ENCODE measurements at regions not wholly inside any gene's neighbourhood (a gene's known extent, or its start where the extent isn't known, plus 50 kb on each side); places are given as distances from the start of the nearest gene placed in this dataset.

DNA sequence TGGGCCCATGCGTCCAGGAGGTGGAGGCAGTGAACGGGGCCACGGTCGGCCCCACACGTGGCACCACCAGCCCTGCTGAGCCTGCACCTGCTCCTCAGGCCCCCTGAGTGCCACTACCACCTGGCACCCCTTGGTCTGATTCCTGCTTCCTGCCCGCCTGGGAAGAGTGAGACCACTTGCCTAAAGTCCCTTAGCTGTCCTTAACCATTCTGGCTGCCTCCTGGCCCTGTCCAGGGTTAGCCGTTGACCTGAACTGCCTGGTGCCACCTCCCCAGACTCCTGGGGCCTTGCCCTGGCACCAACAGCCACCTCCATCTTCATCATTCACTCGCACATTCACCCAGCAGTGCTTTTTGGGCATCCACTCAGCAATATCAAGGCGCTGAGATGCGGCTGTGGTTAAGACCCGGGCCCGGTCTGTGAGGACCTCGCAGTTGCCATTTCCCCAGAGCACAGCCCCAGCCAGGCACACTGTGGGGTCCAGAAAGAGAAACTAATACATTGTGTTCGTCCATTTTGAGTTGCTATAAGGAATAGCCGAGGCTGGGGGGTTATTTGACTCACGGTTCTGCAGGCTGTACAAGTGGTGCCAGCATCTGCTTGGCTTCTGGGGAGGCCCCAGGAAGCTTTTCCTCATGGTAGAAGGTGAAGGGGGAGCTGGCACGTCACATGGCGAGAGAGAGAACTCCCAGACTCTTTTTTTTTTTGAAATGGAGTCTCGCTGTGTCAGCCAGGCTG is 318.4 kb downstream of the SEC14L1 start:
- BruUV-seq (replicated peaks) = no TSS peak
- peaks cover 78% of the 10 kb centered on the region for H4K20me1 ChIP-seq (ENCODE audit: insufficient read depth, low read length)
- H3K4me1 ChIP-seq (ENCODE audit: insufficient read depth, low read length) = peaks cover 97% of the 10 kb centered on the region
- peaks cover 9 to 38% of the 10 kb centered on the region in 2 experiments for H3K36me3 ChIP-seq (replicated peaks in 1 of 2; ENCODE audit: control insufficient read depth in 1 of 2, insufficient read depth in 2 of 2, low read length in 2 of 2)
- DNase-seq (ENCODE audit: low spot score) = no peak
- in situ Hi-C loops (cut with HindIII; ENCODE audit: extremely low pct_ligation_motif_present, low pct_unique_long_range_greater_than_20kb) (no loop called here), intact Hi-C loops (cut with micrococcal nuclease; ENCODE audit: unreplicated experiment) (no loop called here)
- peaks cover 96% of the 10 kb centered on the region for H3K79me2 ChIP-seq (ENCODE audit: insufficient read depth, low read length)
- no peak overlapping the region; a peak in 1 of 6 replicates for H3K4me3 ChIP-seq (replicated peaks in 1 of 3; ENCODE audit: insufficient read depth in 1 of 3, low read depth in 2 of 3, low read length in 3 of 3)
- POLR2A ChIA-PET = interaction anchor here (0.6 to 4.0 kb wide), 7 partner anchors 9 to 180 kb away, joined by 3 to 91 read pairs (median 4); no protein-coding TSS in a partner anchor
- H3K27me3 ChIP-seq (ENCODE audit: control insufficient read depth in 1 of 2, insufficient read depth in 2 of 2, low read length in 2 of 2) = no peaks in the 10 kb centered on the region
- WGBS (ENCODE audit: low lambda C conversion rate) = 91% methylated on average over 16 of the region's 19 CpGs
- H3K9ac ChIP-seq (ENCODE audit: insufficient read depth, low read depth, low read length) = no peak overlapping the region
- peak overlapping the region; percentile 45 for H3K4me2 ChIP-seq (ENCODE audit: low read depth, low read length)
- no peaks in the 10 kb centered on the region for H3K9me3 ChIP-seq (ENCODE audit: low read length)
- no peak overlapping the region for H2AFZ ChIP-seq (ENCODE audit: low read length)
- FAIRE-seq = no peak
- no peak for ATAC-seq
- CTCF ChIA-PET (ENCODE audit: low intra/inter-chr PET ratio, low total read pairs) = no interaction called here
- H3K27ac ChIP-seq (ENCODE audit: extremely low read length, insufficient read depth, low read length) = peak overlapping the region; percentile 41
- TF ChIP-seq ZFX (CRISPR knock-in tag; IDR thresholded peaks at IDR 0.05; ENCODE audit: low read depth) (peak; percentile 3; the same call in 1 of the 2 replicates), JDP2 (CRISPR knock-in tag; IDR thresholded peaks at IDR 0.05; ENCODE audit: borderline replicate concordance) (no peak), SSRP1 (CRISPR knock-in tag; IDR thresholded peaks at IDR 0.05) (0 out of 2 replicates have a peak, but pooled peaks have one; percentile 24), ARID2 (CRISPR knock-in tag; IDR thresholded peaks at IDR 0.05; ENCODE audit: borderline replicate concordance) (no peak), MTF2 (CRISPR knock-in tag; IDR thresholded peaks at IDR 0.05; ENCODE audit: borderline replicate concordance) (0 out of 2 replicates have a peak, but pooled peaks have one; percentile 48), GABPB1 (CRISPR knock-in tag; IDR thresholded peaks at IDR 0.05) (0 out of 2 replicates have a peak, but pooled peaks have one; percentile 35), HHEX (CRISPR knock-in tag; IDR thresholded peaks at IDR 0.05) (no peak), TAF1 (CRISPR knock-in tag; IDR thresholded peaks at IDR 0.05) (0 out of 2 replicates have a peak, but pooled peaks have one; percentile 22), NRL (CRISPR knock-in tag; IDR thresholded peaks at IDR 0.05; ENCODE audit: borderline replicate concordance) (0 out of 2 replicates have a peak, but pooled peaks have one; percentile 31), HNRNPL (IDR thresholded peaks at IDR 0.05; ENCODE audit: low read depth, low read length) (peak; percentile 82; the same call in 1 of the 2 replicates), FOXO1 (CRISPR knock-in tag; IDR thresholded peaks at IDR 0.05) (peak; percentile 10; the same call in 1 of the 2 replicates), HNRNPLL (IDR thresholded peaks at IDR 0.05; ENCODE audit: low read depth, low read length, poor library complexity, severe bottlenecking) (peak; percentile 32), ZNF180 (CRISPR knock-in tag; IDR thresholded peaks at IDR 0.05; ENCODE audit: borderline replicate concordance, low read depth) (no peak), RBFOX2 (IDR thresholded peaks at IDR 0.05; ENCODE audit: low read depth, low read length) (peak; percentile 65), AGO2 (optimal IDR thresholded peaks at IDR 0.05; ENCODE audit: low read depth, low read length) (peak; percentile 92)
- TF ChIP-seq, protein P1, sequence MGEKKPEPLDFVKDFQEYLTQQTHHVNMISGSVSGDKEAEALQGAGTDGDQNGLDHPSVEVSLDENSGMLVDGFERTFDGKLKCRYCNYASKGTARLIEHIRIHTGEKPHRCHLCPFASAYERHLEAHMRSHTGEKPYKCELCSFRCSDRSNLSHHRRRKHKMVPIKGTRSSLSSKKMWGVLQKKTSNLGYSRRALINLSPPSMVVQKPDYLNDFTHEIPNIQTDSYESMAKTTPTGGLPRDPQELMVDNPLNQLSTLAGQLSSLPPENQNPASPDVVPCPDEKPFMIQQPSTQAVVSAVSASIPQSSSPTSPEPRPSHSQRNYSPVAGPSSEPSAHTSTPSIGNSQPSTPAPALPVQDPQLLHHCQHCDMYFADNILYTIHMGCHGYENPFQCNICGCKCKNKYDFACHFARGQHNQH (CRISPR knock-in tag; IDR thresholded peaks at IDR 0.05) = 0 out of 2 replicates have a peak, but pooled peaks have one; percentile 9
- TF ChIP-seq, protein P2, sequence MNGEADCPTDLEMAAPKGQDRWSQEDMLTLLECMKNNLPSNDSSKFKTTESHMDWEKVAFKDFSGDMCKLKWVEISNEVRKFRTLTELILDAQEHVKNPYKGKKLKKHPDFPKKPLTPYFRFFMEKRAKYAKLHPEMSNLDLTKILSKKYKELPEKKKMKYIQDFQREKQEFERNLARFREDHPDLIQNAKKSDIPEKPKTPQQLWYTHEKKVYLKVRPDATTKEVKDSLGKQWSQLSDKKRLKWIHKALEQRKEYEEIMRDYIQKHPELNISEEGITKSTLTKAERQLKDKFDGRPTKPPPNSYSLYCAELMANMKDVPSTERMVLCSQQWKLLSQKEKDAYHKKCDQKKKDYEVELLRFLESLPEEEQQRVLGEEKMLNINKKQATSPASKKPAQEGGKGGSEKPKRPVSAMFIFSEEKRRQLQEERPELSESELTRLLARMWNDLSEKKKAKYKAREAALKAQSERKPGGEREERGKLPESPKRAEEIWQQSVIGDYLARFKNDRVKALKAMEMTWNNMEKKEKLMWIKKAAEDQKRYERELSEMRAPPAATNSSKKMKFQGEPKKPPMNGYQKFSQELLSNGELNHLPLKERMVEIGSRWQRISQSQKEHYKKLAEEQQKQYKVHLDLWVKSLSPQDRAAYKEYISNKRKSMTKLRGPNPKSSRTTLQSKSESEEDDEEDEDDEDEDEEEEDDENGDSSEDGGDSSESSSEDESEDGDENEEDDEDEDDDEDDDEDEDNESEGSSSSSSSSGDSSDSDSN (CRISPR knock-in tag; IDR thresholded peaks at IDR 0.05) = 0 out of 2 replicates have a peak, but pooled peaks have one; percentile 37
- TF ChIP-seq, protein P3, sequence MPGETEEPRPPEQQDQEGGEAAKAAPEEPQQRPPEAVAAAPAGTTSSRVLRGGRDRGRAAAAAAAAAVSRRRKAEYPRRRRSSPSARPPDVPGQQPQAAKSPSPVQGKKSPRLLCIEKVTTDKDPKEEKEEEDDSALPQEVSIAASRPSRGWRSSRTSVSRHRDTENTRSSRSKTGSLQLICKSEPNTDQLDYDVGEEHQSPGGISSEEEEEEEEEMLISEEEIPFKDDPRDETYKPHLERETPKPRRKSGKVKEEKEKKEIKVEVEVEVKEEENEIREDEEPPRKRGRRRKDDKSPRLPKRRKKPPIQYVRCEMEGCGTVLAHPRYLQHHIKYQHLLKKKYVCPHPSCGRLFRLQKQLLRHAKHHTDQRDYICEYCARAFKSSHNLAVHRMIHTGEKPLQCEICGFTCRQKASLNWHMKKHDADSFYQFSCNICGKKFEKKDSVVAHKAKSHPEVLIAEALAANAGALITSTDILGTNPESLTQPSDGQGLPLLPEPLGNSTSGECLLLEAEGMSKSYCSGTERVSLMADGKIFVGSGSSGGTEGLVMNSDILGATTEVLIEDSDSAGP (CRISPR knock-in tag; IDR thresholded peaks at IDR 0.05; ENCODE audit: borderline replicate concordance) = peak; percentile 48; the same call in 1 of the 2 replicates

Measured in HepG2 (cell line).